ENCODE measurements at regions not wholly inside any gene's neighbourhood (a gene's known extent, or its start where the extent isn't known, plus 50 kb on each side); places are given as distances from the start of the nearest gene placed in this dataset.

DNA sequence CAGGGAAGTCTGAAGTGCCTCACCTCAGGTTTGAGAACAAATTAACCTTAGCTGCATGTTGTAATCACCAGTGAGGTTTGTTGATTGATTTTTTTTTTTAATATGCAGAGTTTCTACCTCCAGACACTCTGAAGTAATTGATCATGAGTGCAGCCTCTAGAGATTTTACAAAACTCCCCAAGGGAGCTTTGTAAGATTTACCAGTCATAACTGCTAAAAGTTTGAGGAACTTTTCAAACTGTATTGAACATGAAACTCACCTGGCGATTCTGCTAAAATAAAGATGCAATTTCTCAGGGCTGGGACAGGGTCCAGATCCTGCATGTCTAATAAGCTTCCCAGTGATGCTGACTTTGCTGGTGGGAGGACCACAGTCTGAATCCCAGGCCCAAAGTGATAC is 339.6 kb upstream of the DCC start:
- H3K4me3 ChIP-seq (ENCODE audit: low read length): no peak overlapping the region
- H3K4me2 ChIP-seq (ENCODE audit: low read length): no peak overlapping the region
- no peaks in the 10 kb centered on the region for H3K9me2 ChIP-seq (replicated peaks; ENCODE audit: control insufficient read depth, low read length)
- no peaks in the 10 kb centered on the region for H3K4me1 ChIP-seq (ENCODE audit: control insufficient read depth, low read length)
- H3K27ac ChIP-seq (ENCODE audit: low read depth, low read length): no peak overlapping the region
- no peaks in the 10 kb centered on the region for H3K27me3 ChIP-seq (ENCODE audit: control insufficient read depth, low read length)
- no peaks in the 10 kb centered on the region for H3K36me3 ChIP-seq (ENCODE audit: control insufficient read depth, low read length)
- H3K9me3 ChIP-seq (ENCODE audit: control insufficient read depth, insufficient read depth, low read length): no peaks in the 10 kb centered on the region
- TF ChIP-seq, protein P1, sequence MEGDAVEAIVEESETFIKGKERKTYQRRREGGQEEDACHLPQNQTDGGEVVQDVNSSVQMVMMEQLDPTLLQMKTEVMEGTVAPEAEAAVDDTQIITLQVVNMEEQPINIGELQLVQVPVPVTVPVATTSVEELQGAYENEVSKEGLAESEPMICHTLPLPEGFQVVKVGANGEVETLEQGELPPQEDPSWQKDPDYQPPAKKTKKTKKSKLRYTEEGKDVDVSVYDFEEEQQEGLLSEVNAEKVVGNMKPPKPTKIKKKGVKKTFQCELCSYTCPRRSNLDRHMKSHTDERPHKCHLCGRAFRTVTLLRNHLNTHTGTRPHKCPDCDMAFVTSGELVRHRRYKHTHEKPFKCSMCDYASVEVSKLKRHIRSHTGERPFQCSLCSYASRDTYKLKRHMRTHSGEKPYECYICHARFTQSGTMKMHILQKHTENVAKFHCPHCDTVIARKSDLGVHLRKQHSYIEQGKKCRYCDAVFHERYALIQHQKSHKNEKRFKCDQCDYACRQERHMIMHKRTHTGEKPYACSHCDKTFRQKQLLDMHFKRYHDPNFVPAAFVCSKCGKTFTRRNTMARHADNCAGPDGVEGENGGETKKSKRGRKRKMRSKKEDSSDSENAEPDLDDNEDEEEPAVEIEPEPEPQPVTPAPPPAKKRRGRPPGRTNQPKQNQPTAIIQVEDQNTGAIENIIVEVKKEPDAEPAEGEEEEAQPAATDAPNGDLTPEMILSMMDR (IDR thresholded peaks at IDR 0.05; ENCODE audit: low read depth, low read length, poor library complexity, severe bottlenecking): no peak
- TF ChIP-seq EZH2phosphoT487 (IDR thresholded peaks at IDR 0.05; ENCODE audit: borderline replicate concordance, low read length): no peak
- no peaks in the 10 kb centered on the region for H4K20me1 ChIP-seq (ENCODE audit: control insufficient read depth, insufficient read depth, low read depth, low read length)
- H3F3A ChIP-seq (ENCODE audit: control insufficient read depth, insufficient read depth): no peaks in the 10 kb centered on the region
- no peaks in the 10 kb centered on the region for H3K79me2 ChIP-seq (ENCODE audit: control insufficient read depth, low read length)

DNA sequence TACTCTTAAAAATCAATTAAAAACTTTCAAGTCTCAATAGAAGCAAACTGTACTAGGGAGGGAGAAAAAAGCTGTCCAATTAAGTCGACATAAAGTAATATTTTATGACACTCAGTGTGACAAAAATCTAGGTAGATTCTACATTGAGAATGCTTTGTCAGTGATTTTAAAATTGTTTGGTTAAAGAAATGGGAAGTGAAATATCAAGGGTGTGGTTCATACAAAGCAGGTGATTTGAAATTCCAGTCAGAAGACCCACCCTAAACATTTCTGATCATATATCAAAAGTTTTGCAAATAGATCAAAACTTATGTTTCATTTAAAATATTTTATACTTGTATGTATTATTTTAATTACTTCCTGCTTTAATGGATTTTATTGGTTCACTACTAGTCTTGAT is 338.9 kb upstream of the DCC start:
- H3K4me2 ChIP-seq (ENCODE audit: low read length): no peak overlapping the region
- no peak overlapping the region for H3K27ac ChIP-seq (ENCODE audit: low read depth, low read length)
- H3F3A ChIP-seq (ENCODE audit: control insufficient read depth, insufficient read depth): no peaks in the 10 kb centered on the region
- no peaks in the 10 kb centered on the region for H3K79me2 ChIP-seq (ENCODE audit: control insufficient read depth, low read length)
- no peaks in the 10 kb centered on the region for H3K9me3 ChIP-seq (ENCODE audit: control insufficient read depth, insufficient read depth, low read length)
- TF ChIP-seq, protein P1 (IDR thresholded peaks at IDR 0.05; ENCODE audit: low read depth, low read length, poor library complexity, severe bottlenecking): no peak
- TF ChIP-seq EZH2phosphoT487 (IDR thresholded peaks at IDR 0.05; ENCODE audit: borderline replicate concordance, low read length): no peak
- no peaks in the 10 kb centered on the region for H3K4me1 ChIP-seq (ENCODE audit: control insufficient read depth, low read length)
- no peaks in the 10 kb centered on the region for H3K9me2 ChIP-seq (replicated peaks; ENCODE audit: control insufficient read depth, low read length)
- no peak overlapping the region for H3K4me3 ChIP-seq (ENCODE audit: low read length)
- H4K20me1 ChIP-seq (ENCODE audit: control insufficient read depth, insufficient read depth, low read depth, low read length): no peaks in the 10 kb centered on the region
- no peaks in the 10 kb centered on the region for H3K27me3 ChIP-seq (ENCODE audit: control insufficient read depth, low read length)
- H3K36me3 ChIP-seq (ENCODE audit: control insufficient read depth, low read length): no peaks in the 10 kb centered on the region

DNA sequence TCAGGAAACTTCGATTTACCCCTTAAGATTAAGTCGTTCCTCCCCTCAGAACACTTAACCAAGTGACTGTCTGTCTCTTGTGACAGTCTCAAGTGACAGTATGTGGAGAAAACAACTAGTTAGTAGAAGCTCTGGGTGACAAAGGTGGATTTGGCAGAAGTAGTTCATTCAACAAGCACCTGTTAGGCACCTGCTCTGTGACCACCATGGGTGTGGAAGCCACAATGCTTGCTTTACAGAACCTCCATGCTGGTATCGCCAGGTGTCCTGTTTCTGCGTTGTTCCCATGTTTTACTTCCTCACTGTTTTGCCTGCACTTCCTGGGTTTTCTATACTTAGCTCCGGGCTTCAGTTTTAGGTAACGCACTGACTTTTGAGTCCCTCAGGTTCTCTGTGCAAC is 337.4 kb upstream of the DCC start:
- H4K20me1 ChIP-seq (ENCODE audit: control insufficient read depth, insufficient read depth, low read depth, low read length): no peaks in the 10 kb centered on the region
- H3K27me3 ChIP-seq (ENCODE audit: control insufficient read depth, low read length): no peaks in the 10 kb centered on the region
- H3K27ac ChIP-seq (ENCODE audit: low read depth, low read length): no peak overlapping the region
- H3K4me1 ChIP-seq (ENCODE audit: control insufficient read depth, low read length): no peaks in the 10 kb centered on the region
- H3K4me2 ChIP-seq (ENCODE audit: low read length): no peak overlapping the region
- TF ChIP-seq EZH2phosphoT487 (IDR thresholded peaks at IDR 0.05; ENCODE audit: borderline replicate concordance, low read length): no peak
- TF ChIP-seq, protein P1 (IDR thresholded peaks at IDR 0.05; ENCODE audit: low read depth, low read length, poor library complexity, severe bottlenecking): no peak
- H3K36me3 ChIP-seq (ENCODE audit: control insufficient read depth, low read length): no peaks in the 10 kb centered on the region
- no peaks in the 10 kb centered on the region for H3F3A ChIP-seq (ENCODE audit: control insufficient read depth, insufficient read depth)
- no peaks in the 10 kb centered on the region for H3K79me2 ChIP-seq (ENCODE audit: control insufficient read depth, low read length)
- no peaks in the 10 kb centered on the region for H3K9me3 ChIP-seq (ENCODE audit: control insufficient read depth, insufficient read depth, low read length)
- H3K9me2 ChIP-seq (replicated peaks; ENCODE audit: control insufficient read depth, low read length): no peaks in the 10 kb centered on the region
- no peak overlapping the region for H3K4me3 ChIP-seq (ENCODE audit: low read length)

DNA sequence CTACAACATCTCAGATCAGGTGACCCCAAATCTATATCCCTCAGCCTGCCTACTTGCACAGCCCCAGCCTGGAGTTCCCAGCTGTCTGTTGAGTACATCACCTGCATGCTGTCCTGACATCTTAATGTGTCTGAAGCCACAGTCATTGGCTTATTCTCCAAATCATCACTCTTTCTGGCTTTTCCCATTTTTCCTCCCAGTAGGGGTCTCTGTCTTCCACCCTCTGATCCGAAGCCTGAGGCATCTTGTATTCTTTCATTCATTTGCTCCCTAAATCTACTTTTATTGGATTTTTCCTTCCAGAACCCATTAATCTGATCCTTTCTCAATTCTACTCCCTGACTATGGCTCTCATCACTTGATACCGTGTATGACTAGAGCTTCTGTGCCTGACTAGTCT is 332.9 kb upstream of the DCC start:
- H3K4me2 ChIP-seq (ENCODE audit: low read length): no peak overlapping the region
- H3K36me3 ChIP-seq (ENCODE audit: control insufficient read depth, low read length): no peaks in the 10 kb centered on the region
- H3K27me3 ChIP-seq (ENCODE audit: control insufficient read depth, low read length): no peaks in the 10 kb centered on the region
- H3K79me2 ChIP-seq (ENCODE audit: control insufficient read depth, low read length): no peaks in the 10 kb centered on the region
- no peak overlapping the region for H3K27ac ChIP-seq (ENCODE audit: low read depth, low read length)
- H3F3A ChIP-seq (ENCODE audit: control insufficient read depth, insufficient read depth): no peaks in the 10 kb centered on the region
- H3K9me2 ChIP-seq (replicated peaks; ENCODE audit: control insufficient read depth, low read length): no peaks in the 10 kb centered on the region
- TF ChIP-seq EZH2phosphoT487 (IDR thresholded peaks at IDR 0.05; ENCODE audit: borderline replicate concordance, low read length): no peak
- H4K20me1 ChIP-seq (ENCODE audit: control insufficient read depth, insufficient read depth, low read depth, low read length): no peaks in the 10 kb centered on the region
- no peak overlapping the region for H3K4me3 ChIP-seq (ENCODE audit: low read length)
- H3K4me1 ChIP-seq (ENCODE audit: control insufficient read depth, low read length): no peaks in the 10 kb centered on the region
- H3K9me3 ChIP-seq (ENCODE audit: control insufficient read depth, insufficient read depth, low read length): no peaks in the 10 kb centered on the region

Measured in DOHH2 (cell line).